GM19324 (cell line): ENCODE measurements at regions not wholly inside any gene's neighbourhood (a gene's known extent, or its start where the extent isn't known, plus 50 kb on each side); places are given as distances from the start of the nearest gene placed in this dataset.
"Not testable (repeated sequence)": the region's sequence is repeated elsewhere in the genome, so short reads cannot be mapped to it uniquely, and the experiment has no call there.

Experiments used
- ATAC-seq: cut with Tn5 transposase; IDR thresholded peaks from one replicate; pipeline ENCODE4 v1.9.1; 2021; ENCODE audit warnings: mild to moderate bottlenecking, moderate library complexity; ENCODE audit not compliant: unreplicated experiment, low FRiP score

DNA sequence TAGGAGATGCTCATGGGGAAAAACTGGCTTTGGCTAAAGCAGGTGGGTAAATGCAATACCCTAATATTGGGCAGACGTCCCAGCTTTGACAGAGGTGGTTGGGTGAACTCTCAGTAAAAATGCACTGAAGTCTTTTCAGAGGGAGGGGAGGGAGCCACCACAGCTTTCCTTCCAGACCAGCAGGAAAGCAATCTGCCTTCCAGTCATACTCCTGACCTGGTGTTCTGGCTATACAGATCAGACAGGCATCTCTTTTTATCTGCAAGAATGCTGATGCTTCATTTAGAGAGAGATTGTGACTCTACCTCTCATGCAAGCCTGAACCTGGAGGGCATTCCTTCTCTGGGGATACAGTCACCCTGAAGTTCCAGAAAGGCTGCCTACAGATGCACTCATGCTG, 52.6 kb upstream of the ICA1 start:
- no peak for ATAC-seq

GRCh38 chr7:8319115-8319514, 57.1 kb upstream of the ICA1 start:
- no peak for ATAC-seq

DNA sequence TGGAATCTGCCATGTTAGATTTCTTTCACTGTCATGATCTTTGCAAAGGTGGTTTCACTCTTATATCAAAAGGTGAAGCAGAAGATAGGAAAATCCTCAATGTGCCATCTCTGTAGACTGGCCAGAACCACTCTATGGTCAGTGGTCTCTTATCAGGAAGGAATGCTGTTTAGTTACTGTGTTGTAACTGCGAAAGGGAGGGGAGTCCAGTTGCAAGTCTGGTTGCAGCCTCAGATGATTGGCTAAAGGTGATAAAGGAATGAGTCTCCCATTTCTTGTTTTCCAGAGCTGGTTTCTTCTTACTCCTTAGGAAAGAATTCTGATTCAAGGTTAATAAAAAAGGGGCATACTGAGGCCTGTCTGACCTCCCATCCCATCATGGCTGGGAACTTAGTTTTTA, 58.2 kb upstream of the ICA1 start:
- ATAC-seq = no peak

GRCh38 chr7:8321312-8321711, 59.3 kb upstream of the ICA1 start:
- ATAC-seq = no peak

- ATAC-seq = no peak
Measured at GRCh38 chr7:8322667-8323066, 60.7 kb upstream of the ICA1 start.

DNA sequence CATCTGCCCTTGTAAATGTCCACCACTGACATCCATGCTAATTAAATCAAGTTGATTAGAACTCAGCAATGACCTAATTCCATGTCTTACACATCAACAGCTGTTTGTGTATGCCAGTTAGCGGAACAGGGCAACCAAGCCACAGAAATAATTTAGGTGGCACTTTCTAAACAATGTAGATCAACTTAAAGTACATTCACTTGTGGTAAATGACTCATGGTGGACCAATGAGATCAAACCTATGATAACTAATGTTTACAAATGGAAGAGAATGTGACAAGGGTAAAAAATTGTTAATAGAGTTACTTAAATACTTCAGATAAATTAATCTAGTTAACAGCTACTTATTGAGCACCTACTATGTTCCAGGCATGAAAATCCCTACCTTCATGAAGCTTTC, 63.1 kb upstream of the ICA1 start:
- no peak for ATAC-seq

DNA sequence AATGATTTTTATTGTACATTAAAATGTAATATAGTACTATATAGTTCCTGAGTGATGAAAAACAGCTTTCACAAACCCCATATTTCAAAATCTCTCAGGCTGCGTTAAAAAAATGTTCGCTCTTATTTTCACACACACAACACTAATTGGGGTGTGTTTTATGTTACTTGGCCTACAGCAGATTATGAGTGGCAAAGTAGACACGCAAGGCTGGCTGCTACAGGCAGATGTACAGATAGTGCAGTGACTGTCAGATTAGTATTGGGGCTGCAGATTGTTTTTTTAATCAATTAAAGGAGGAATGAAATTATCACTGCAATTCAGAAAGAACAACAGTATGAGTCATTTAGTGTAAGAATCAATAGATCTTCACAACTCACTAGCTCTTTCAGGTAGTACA, 65.2 kb upstream of the ICA1 start:
- ATAC-seq = no peak

DNA sequence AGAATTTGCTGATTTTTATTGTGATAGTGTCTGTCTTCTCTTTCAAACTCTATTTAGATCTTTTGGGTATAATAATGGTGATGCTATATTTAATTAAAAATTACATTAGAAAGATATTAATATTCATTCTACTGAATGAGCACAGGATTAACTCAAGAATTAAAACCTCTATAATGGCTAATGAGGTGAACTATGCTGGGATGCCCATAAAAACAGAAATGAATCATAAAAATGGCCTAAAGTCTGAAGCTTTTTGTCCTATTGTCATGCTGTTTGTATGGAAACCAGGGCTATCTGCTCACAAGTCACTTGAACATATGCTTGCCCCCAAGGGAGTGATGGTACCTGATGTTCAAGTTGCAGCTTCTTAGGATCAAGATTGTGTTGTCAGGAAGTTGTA, 76.2 kb upstream of the ICA1 start:
- no peak for ATAC-seq

DNA sequence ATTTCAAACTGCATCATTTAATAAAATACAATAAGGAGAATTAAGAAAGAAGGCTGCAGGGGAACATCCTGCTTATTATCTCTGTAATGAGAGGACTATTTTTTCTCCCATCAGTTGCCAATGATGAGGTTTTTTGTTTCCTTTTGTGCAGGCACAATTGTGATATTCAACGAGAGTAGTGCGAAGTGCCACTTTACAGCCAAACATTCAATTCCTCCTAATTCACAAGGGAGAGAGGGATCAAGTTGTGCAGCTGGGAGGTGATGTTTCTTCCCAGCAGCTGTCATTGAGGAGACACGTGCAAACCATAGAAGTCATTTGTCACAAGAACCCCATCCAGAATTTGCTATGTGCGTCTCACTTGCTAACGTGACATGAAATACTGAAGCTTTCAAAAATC, 81.6 kb upstream of the ICA1 start:
- ATAC-seq = no peak

DNA sequence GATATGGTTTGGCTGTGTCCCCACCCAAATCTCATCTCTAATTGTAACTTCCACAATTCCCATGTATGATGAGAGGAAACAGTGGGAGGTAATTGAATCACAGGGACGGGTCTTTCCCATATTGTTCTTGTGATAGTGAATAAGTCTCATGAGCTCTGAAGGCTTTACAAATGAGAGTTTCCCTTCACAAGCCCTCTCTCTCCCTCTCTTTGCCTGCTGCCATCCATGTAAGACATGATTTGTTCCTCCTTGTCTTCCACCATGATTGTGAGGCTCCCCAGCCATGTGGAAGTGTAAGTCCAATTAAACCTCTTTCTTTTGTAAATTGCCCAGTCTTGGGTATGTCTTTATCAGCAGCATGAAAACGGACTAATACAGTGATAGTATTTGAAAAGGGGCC, 85.4 kb upstream of the ICA1 start:
- not testable (repeated sequence) for ATAC-seq

DNA sequence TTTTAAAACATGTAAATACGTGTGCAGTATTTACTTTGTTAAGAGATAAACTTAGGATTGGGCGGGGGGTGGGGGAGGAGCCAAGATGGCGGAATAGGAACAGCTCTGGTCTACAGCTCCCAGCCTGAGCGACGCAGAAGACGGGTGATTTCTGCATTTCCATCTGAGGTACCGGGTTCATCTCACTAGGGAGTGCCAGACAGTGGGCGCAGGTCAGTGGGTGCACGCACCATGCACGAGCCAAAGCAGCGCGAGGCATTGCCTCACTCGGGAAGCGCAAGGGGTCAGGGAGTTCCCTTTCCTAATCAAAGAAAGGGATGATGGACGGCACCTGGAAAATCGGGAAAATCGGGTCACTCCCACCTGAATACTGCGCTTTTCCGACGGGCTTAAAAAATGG, 81.8 kb upstream of the NXPH1 start:
- not testable (repeated sequence) for ATAC-seq

GRCh38 chr7:8353991-8354390, 79.4 kb upstream of the NXPH1 start:
- ATAC-seq = no peak

DNA sequence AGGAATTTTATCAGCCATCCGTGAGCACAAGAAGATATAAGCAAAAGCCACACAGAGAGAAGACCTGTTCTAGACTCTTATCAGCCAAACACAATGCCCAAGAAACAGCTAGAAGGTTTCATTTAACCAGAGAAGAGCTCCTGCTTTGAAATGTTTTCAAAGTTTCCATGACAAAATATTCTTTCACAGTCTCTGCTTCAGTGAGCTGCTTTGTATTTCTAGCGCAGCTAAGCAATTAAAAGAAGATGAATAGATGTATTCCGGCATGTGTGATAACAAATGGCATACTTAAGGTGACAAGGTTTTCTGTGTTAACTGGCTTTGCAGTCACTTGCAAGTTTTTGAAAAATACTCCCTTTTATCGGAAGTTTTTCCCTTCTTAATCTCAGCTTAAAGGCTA, 78.9 kb upstream of the NXPH1 start:
- ATAC-seq = no peak

- ATAC-seq = no peak
Measured at GRCh38 chr7:8356071-8356470, 77.3 kb upstream of the NXPH1 start.

DNA sequence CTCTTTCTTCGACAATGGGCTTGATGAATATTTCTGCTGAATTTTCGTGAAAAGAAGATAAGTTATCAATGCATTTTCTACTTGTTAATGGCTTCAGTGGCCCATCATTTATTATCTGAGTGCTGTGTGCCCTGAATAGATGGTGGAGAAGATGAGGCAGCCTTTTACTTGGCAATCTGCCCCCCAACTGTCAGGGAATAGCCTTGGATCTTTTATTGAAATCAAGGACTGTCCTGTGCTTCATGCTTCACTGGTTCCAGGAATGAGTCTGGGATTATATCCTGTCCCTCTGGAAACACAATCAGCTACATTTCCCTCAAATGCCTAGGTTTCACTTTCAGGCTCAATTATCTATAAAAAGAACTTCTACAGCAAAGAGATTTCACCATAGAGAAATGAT, 75.9 kb upstream of the NXPH1 start:
- ATAC-seq = no peak

DNA sequence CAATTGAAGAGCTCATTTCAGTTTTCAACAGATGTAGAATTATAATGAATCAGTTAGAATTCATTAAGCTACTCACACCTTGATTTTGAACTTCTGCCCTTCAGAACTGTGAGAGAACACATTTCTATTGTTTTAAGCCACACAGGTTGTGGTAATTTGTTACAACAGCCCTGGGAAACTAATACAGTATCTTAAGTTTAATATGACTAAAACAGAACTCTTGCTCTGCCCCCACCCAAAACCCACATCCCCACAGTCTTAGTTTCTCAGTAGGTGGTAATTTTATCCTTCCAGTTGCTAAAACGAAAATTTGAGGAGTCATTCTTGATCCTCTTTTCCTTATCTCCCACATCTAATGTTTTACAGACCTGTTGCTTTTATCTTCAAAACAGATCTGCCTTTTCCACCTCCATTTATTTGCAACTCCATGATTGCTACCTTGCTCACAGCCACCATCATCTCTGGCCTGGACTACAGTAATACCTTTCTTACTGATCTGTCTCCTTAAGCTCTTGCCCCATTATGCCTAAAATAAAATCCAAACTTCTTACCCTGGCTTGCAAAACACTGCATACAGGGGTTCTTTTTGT, 72.8 kb upstream of the NXPH1 start:
- no peak for ATAC-seq

GRCh38 chr7:8362723-8363369, 70.6 kb upstream of the NXPH1 start:
- ATAC-seq = no peak

DNA sequence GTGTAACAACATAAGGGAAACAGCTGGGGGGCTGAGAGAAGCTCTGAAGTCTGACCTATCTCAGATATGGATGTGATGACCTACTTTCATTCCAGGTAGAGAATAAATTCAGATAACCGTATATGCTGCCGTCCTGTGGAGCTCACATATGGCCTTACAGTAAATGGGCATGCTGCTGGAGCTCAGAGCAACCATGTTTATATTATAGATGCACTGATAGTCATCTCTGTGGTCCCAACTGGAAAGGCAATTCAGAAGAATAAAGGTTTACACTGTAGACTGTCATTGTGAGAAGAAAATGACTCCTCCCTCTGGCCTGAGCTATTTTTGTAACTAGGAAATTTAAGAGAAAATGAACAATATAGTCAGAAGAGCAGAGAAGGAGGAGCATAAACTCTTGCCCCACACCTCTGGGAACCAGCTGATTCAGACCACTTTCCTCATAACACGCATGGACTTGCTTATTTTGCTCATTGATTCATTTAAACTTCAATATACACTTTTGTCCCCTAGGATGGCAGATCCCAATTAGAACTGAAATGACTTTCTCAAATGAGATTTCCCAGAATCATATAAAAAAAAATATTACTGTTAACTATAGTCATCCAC, 69.9 kb upstream of the NXPH1 start:
- no peak for ATAC-seq

- no peak for ATAC-seq
Measured at GRCh38 chr7:8365499-8366110, 67.8 kb upstream of the NXPH1 start.

- not testable (repeated sequence) for ATAC-seq
Measured at GRCh38 chr7:8368007-8368406, 65.4 kb upstream of the NXPH1 start.

DNA sequence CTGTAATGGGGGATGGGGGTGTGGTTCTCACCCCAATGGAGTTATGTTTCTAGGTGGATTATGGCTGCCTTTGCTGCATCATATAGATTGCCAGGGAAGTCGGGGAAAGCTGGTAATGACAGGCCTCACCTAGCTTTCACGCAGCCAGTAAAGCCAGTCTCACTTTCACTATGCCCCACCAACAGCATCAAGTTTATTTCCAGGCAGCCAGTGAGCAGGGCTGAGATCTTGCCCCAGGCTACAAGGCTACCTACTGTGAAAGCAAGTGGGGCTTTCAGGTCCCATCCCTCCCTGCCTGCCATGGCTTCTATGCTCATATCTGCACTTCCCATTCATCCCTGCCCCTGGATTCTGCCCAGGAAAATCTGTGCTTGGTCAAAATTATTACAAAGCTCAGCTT, 61.7 kb upstream of the NXPH1 start:
- ATAC-seq = peak; percentile 78

- ATAC-seq = no peak
Measured at GRCh38 chr7:8373851-8374250, 59.6 kb upstream of the NXPH1 start.
